Uterus (tissue), 3 donors: ENCODE measurements at regions not wholly inside any gene's neighbourhood (a gene's known extent, or its start where the extent isn't known, plus 50 kb on each side); places are given as distances from the start of the nearest gene placed in this dataset.
"Not testable (repeated sequence)": the region's sequence is repeated elsewhere in the genome, so short reads cannot be mapped to it uniquely, and the experiment has no call there.

Experiments
- DNase-seq, 2 donors: peaks; one replicate each; pipeline ENCODE4 v3.0.0-alpha.2; 2019 to 2020
- H3K27ac ChIP-seq, 2 donors: fragments of 200-600 bp; sonication (generic); 1 replicate in 1 of 2; 2 replicates in 1 of 2; pipeline ENCODE4 v1.5.1; 2016 to 2018
- H3K27me3 ChIP-seq, 2 donors: fragments of 200-600 bp; sonication (generic); one replicate each; pipeline ENCODE4 v1.5.1; 2018 to 2019; ENCODE audit warnings: control low read depth in 1 of 2
- H3K36me3 ChIP-seq, 2 donors: fragments of 200-600 bp; sonication (generic); one replicate each; pipeline ENCODE4 v1.5.1; 2019; ENCODE audit warnings: control low read depth in 1 of 2
- H3K4me1 ChIP-seq, 2 donors: fragments of 200-600 bp; sonication (generic); one replicate each; pipeline ENCODE4 v1.5.1; 2018 to 2019; ENCODE audit warnings: control low read depth in 1 of 2
- H3K4me3 ChIP-seq, 2 donors: fragments of 200-600 bp; sonication (generic); 1 replicate in 1 of 2; 2 replicates in 1 of 2; pipeline ENCODE4 v1.5.1; 2018 to 2019; ENCODE audit warnings: mild to moderate bottlenecking in 1 of 2
- H3K9me3 ChIP-seq, 2 donors: fragments of 200-600 bp; sonication (generic); one replicate each; pipeline ENCODE4 v1.5.1; 2019; ENCODE audit warnings: control low read depth in 1 of 2
- CTCF ChIP-seq, 4 experiments: fragments of 200-600 bp in 2 of 4; fragments of 450-650 bp in 2 of 4; sonication (generic) in 2 of 4; IDR thresholded peaks; one replicate each; pipeline ENCODE4 v1.5.1; 2016 to 2019; ENCODE audit warnings: antibody characterized with exemption in 4 of 4, mild to moderate bottlenecking in 2 of 4, moderate library complexity in 1 of 4
- POLR2A ChIP-seq, 2 donors: fragments of 450-650 bp; IDR thresholded peaks; one replicate each; pipeline ENCODE4 v1.6.1; 2016; ENCODE audit warnings: antibody characterized with exemption in 2 of 2, mild to moderate bottlenecking in 1 of 2, moderate library complexity in 1 of 2
- intact Hi-C: fragments of 100-400 bp; cut with DNase I; formaldehyde crosslinking; loops from one replicate; pipeline ENCODE4 v1.15.1; 2023; ENCODE audit warnings: low total_unique reads
- donor health status: DM: yes; HTN: yes; CAD: no.

- no peak for TF ChIP-seq POLR2A (IDR thresholded peaks at IDR 0.05)
- no peak for TF ChIP-seq CTCF (IDR thresholded peaks at IDR 0.05)
- no peaks in the 10 kb centered on the region for H3K9me3 ChIP-seq
These were observed 695.7 kb upstream of the ATXN7L3B start for GRCh38 chr12:73841963-73842362.

GRCh38 chr12:73863546-73863945 lies 674.1 kb upstream of the ATXN7L3B start:
- intact Hi-C loops = no loop called here
- H3K27me3 ChIP-seq = no peaks in the 10 kb centered on the region
- no peaks in the 10 kb centered on the region for H3K36me3 ChIP-seq

More at GRCh38 chr12:73841963-73842362, 695.7 kb upstream of the ATXN7L3B start:
- Histone ChIP-seq H3K27ac (no peak overlapping the region), H3K4me1 (no peaks in the 10 kb centered on the region), H3K27me3 (no peaks in the 10 kb centered on the region), H3K4me3 (no peak overlapping the region), H3K36me3 (no peaks in the 10 kb centered on the region)
- intact Hi-C loops = no loop called here
- DNase-seq = no peak

GRCh38 chr12:73867147-73867546 lies 670.5 kb upstream of the ATXN7L3B start:
- H3K4me3 ChIP-seq = no peak overlapping the region
- TF ChIP-seq POLR2A (IDR thresholded peaks at IDR 0.05) = no peak
- no peak for TF ChIP-seq CTCF (IDR thresholded peaks at IDR 0.05)
- no peaks in the 10 kb centered on the region for H3K9me3 ChIP-seq
- intact Hi-C loops = no loop called here
- no peak overlapping the region for H3K27ac ChIP-seq
- DNase-seq = no peak
- H3K4me1 ChIP-seq = no peaks in the 10 kb centered on the region
- H3K27me3 ChIP-seq = no peaks in the 10 kb centered on the region
- no peaks in the 10 kb centered on the region for H3K36me3 ChIP-seq

More at GRCh38 chr12:73863546-73863945, 674.1 kb upstream of the ATXN7L3B start:
- Histone ChIP-seq H3K27ac (no peak overlapping the region), H3K4me3 (no peak overlapping the region), H3K9me3 (no peaks in the 10 kb centered on the region), H3K4me1 (no peaks in the 10 kb centered on the region)
- TF ChIP-seq POLR2A (IDR thresholded peaks at IDR 0.05) = no peak
- DNase-seq = no peak

- DNase-seq, H3K27me3 ChIP-seq, H3K36me3 ChIP-seq, H3K4me3 ChIP-seq, H3K4me1 ChIP-seq, H3K9me3 ChIP-seq, intact Hi-C loops, H3K27ac ChIP-seq: not testable (repeated sequence)
These were observed 660.3 kb upstream of the ATXN7L3B start for GRCh38 chr12:73877291-73877690.

GRCh38 chr12:73892201-73892600 lies 645.4 kb upstream of the ATXN7L3B start:
- TF ChIP-seq POLR2A (IDR thresholded peaks at IDR 0.05) (no peak), CTCF (IDR thresholded peaks at IDR 0.05) (no peak)
- H3K9me3 ChIP-seq = no peaks in the 10 kb centered on the region
- no peak overlapping the region for H3K4me3 ChIP-seq
- no peaks in the 10 kb centered on the region for H3K4me1 ChIP-seq
- H3K27ac ChIP-seq = no peak overlapping the region
- no peaks in the 10 kb centered on the region for H3K27me3 ChIP-seq
- no peak for DNase-seq
- intact Hi-C loops = no loop called here
- H3K36me3 ChIP-seq = no peaks in the 10 kb centered on the region

GRCh38 chr12:73898645-73899044 lies 639.0 kb upstream of the ATXN7L3B start:
- no peak for DNase-seq
- Histone ChIP-seq H3K4me1 (no peaks in the 10 kb centered on the region), H3K4me3 (no peak overlapping the region), H3K27me3 (no peaks in the 10 kb centered on the region), H3K36me3 (no peaks in the 10 kb centered on the region), H3K27ac (no peak overlapping the region), H3K9me3 (no peaks in the 10 kb centered on the region)
- intact Hi-C loops = no loop called here
- no peak for TF ChIP-seq POLR2A (IDR thresholded peaks at IDR 0.05)

GRCh38 chr12:73902260-73902659 lies 635.4 kb upstream of the ATXN7L3B start:
- intact Hi-C loops = no loop called here
- Histone ChIP-seq H3K27ac (no peak overlapping the region), H3K4me1 (no peaks in the 10 kb centered on the region), H3K27me3 (no peaks in the 10 kb centered on the region), H3K4me3 (no peak overlapping the region), H3K9me3 (no peaks in the 10 kb centered on the region), H3K36me3 (no peaks in the 10 kb centered on the region)
- no peak for DNase-seq
- TF ChIP-seq CTCF (IDR thresholded peaks at IDR 0.05) (no peak), POLR2A (IDR thresholded peaks at IDR 0.05) (no peak)
